Prostate gland (tissue), 2 donors: ENCODE measurements at regions not wholly inside any gene's neighbourhood (a gene's known extent, or its start where the extent isn't known, plus 50 kb on each side); places are given as distances from the start of the nearest gene placed in this dataset.

Source experiments
- DNase-seq: peaks from one replicate; pipeline ENCODE4 v3.0.0-alpha.2; 2019; ENCODE audit warnings: low spot score
- H3K27ac ChIP-seq, 2 donors: fragments of 200-600 bp; sonication (generic); 2 replicates each; pipeline ENCODE4 v1.5.1; 2017 to 2019
- H3K27me3 ChIP-seq: fragments of 200-600 bp; sonication (generic); replicated peaks from 2 replicates; pipeline ENCODE4 v1.5.1; 2019; ENCODE audit not compliant: insufficient read depth
- H3K36me3 ChIP-seq, 2 donors: fragments of 200-600 bp; sonication (generic); 1 replicate in 1 of 2; 2 replicates in 1 of 2; pipeline versions ENCODE4 v1.5.1 to v1.8.1; 2017 to 2019
- H3K4me1 ChIP-seq: fragments of 200-600 bp; sonication (generic); replicated peaks from 2 replicates; pipeline ENCODE4 v1.5.1; 2019
- H3K4me3 ChIP-seq, 2 donors: fragments of 200-600 bp; sonication (generic); 2 replicates each; pipeline ENCODE4 v1.5.1; 2017 to 2019
- H3K9me3 ChIP-seq: fragments of 200-600 bp; sonication (generic); 2 replicates; pipeline ENCODE4 v1.5.1; 2017
- CTCF ChIP-seq, 4 experiments: fragments of 200-600 bp in 2 of 4; fragments of 450-650 bp in 2 of 4; sonication (generic) in 2 of 4; IDR thresholded peaks; 1 replicate in 3 of 4; 2 replicates in 1 of 4; pipeline ENCODE4 v1.5.1; 2016 to 2019; ENCODE audit warnings: antibody characterized with exemption in 4 of 4, mild to moderate bottlenecking in 2 of 4, moderate library complexity in 2 of 4
- POLR2A ChIP-seq: fragments of 450-650 bp; IDR thresholded peaks from one replicate; pipeline ENCODE4 v1.6.1; 2016; ENCODE audit warnings: antibody characterized with exemption, mild to moderate bottlenecking
- POLR2AphosphoS5 ChIP-seq: sonication (generic); formaldehyde crosslinking; IDR thresholded peaks from one replicate; pipeline ENCODE4 v1.6.1; 2017; ENCODE audit warnings: antibody characterized with exemption
- WGBS: methylation state at CpG from one replicate; pipeline ENCODE4 v1.1.5; 2018; 5-methylcytosine and 5-hydroxymethylcytosine counted together
- intact Hi-C: fragments of 100-400 bp; cut with DNase I; formaldehyde crosslinking; loops from one replicate; pipeline ENCODE4 v1.14.2; 2022

- Histone ChIP-seq H3K9me3 (no peaks in the 10 kb centered on the region), H3K36me3 (no peaks in the 10 kb centered on the region), H3K4me1 (no peaks in the 10 kb centered on the region), H3K4me3 (no peak overlapping the region), H3K27me3 (no peaks in the 10 kb centered on the region), H3K27ac (no peak overlapping the region)
- WGBS, result 35% methylated on average over 1 of the region's 1 CpG
- no peak for TF ChIP-seq POLR2A
- intact Hi-C loops, result no loop called here
- DNase-seq, result no peak
Observed at GRCh38 chr10:85513436-85513835, 853.2 kb downstream of the GRID1 start.

GRCh38 chr10:85515316-85515715 is 851.3 kb downstream of the GRID1 start:
- Histone ChIP-seq H3K4me3 (no peak overlapping the region), H3K9me3 (no peaks in the 10 kb centered on the region), H3K36me3 (no peaks in the 10 kb centered on the region), H3K27ac (no peak overlapping the region), H3K4me1 (no peaks in the 10 kb centered on the region), H3K27me3 (no peaks in the 10 kb centered on the region)
- DNase-seq, result no peak
- 77% methylated on average over 4 of the region's 4 CpGs for WGBS
- intact Hi-C loops, result no loop called here
- TF ChIP-seq CTCF (IDR thresholded peaks at IDR 0.05) (no peak), POLR2A (no peak), POLR2AphosphoS5 (no peak)

GRCh38 chr10:85524001-85524666 is 842.5 kb downstream of the GRID1 start:
- no peaks in the 10 kb centered on the region for H3K36me3 ChIP-seq
- intact Hi-C loops, result no loop called here
- H3K27ac ChIP-seq, result no peak overlapping the region
- no peaks in the 10 kb centered on the region for H3K4me1 ChIP-seq
- H3K9me3 ChIP-seq, result no peaks in the 10 kb centered on the region
- no peak overlapping the region for H3K4me3 ChIP-seq
- TF ChIP-seq CTCF (IDR thresholded peaks at IDR 0.05), result no peak
- no peak for TF ChIP-seq POLR2AphosphoS5
- no peak for TF ChIP-seq POLR2A
- WGBS, result 62% methylated on average over 5 of the region's 5 CpGs
- DNase-seq, result no peak
- H3K27me3 ChIP-seq, result no peaks in the 10 kb centered on the region

- WGBS, result 77% methylated on average over 3 of the region's 3 CpGs
- intact Hi-C loops, result no loop called here
- no peaks in the 10 kb centered on the region for H3K9me3 ChIP-seq
- H3K4me1 ChIP-seq, result no peaks in the 10 kb centered on the region
- no peak overlapping the region for H3K4me3 ChIP-seq
- TF ChIP-seq CTCF (IDR thresholded peaks at IDR 0.05) (no peak), POLR2AphosphoS5 (no peak), POLR2A (no peak)
- H3K27me3 ChIP-seq, result no peaks in the 10 kb centered on the region
- no peak for DNase-seq
- no peak overlapping the region for H3K27ac ChIP-seq
- H3K36me3 ChIP-seq, result no peaks in the 10 kb centered on the region
Observed at GRCh38 chr10:85527616-85528317, 838.8 kb downstream of the GRID1 start.

GRCh38 chr10:85528318-85528652 is 838.3 kb downstream of the GRID1 start:
- Histone ChIP-seq H3K36me3 (no peaks in the 10 kb centered on the region), H3K27me3 (no peaks in the 10 kb centered on the region), H3K4me3 (no peak overlapping the region), H3K27ac (no peak overlapping the region), H3K4me1 (no peaks in the 10 kb centered on the region), H3K9me3 (no peaks in the 10 kb centered on the region)
- intact Hi-C loops, result no loop called here
- no peak for DNase-seq
- TF ChIP-seq POLR2AphosphoS5, result no peak
- no peak for TF ChIP-seq POLR2A
- TF ChIP-seq CTCF (IDR thresholded peaks at IDR 0.05), result no peak
